GM13976 (cell line): ENCODE measurements at regions not wholly inside any gene's neighbourhood (a gene's known extent, or its start where the extent isn't known, plus 50 kb on each side); places are given as distances from the start of the nearest gene placed in this dataset.

ENCODE experiments used
- DNase-seq: peaks from one replicate; pipeline ENCODE4 v3.0.0; 2012; ENCODE audit warnings: low spot score
- in situ Hi-C: fragments of 300-500 bp; cut with MboI; formaldehyde crosslinking; loops from one replicate; pipeline ENCODE4 v1.12.0; 2022; ENCODE audit warnings: low sequenced_read_pairs, mixed read lengths, inconsistent platforms; ENCODE audit not compliant: unreplicated experiment
- TF ChIP-seq, protein P1 (sequence below): IDR thresholded peaks from 2 replicates; pipeline ENCODE4 v1.5.1; 2012; ENCODE audit warnings: borderline replicate concordance, mild to moderate bottlenecking; ENCODE audit not compliant: insufficient read depth; ENCODE audit errors: extremely low read depth, missing control alignments, control extremely low read depth

DNA sequence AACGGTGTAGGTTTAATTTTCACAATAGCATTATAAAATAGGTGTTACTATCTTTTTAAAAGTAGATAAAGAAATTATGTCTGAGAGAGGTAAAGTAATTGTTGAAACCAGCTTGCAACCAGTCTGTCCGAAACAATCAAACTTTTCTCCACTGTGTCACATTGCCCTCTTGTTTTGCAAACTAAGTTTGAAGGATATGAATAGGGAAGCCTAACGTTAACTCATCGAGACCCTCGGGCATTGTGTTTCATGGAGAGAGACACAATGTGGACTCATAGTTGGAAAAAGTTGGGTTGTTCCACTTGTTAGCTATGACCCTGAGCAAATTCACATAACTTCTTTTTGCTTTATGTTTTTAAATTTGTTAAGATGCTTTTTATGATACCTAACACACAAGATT lies 254.4 kb upstream of the IMPG1 start:
- DNase-seq = no peak
- in situ Hi-C loops = no loop called here
- TF ChIP-seq, protein P1, sequence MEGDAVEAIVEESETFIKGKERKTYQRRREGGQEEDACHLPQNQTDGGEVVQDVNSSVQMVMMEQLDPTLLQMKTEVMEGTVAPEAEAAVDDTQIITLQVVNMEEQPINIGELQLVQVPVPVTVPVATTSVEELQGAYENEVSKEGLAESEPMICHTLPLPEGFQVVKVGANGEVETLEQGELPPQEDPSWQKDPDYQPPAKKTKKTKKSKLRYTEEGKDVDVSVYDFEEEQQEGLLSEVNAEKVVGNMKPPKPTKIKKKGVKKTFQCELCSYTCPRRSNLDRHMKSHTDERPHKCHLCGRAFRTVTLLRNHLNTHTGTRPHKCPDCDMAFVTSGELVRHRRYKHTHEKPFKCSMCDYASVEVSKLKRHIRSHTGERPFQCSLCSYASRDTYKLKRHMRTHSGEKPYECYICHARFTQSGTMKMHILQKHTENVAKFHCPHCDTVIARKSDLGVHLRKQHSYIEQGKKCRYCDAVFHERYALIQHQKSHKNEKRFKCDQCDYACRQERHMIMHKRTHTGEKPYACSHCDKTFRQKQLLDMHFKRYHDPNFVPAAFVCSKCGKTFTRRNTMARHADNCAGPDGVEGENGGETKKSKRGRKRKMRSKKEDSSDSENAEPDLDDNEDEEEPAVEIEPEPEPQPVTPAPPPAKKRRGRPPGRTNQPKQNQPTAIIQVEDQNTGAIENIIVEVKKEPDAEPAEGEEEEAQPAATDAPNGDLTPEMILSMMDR = no peak
